ENCODE measurements at regions not wholly inside any gene's neighbourhood (a gene's known extent, or its start where the extent isn't known, plus 50 kb on each side); places are given as distances from the start of the nearest gene placed in this dataset.
A peak's percentile ranks its signal among the peaks of the same experiment; 100 is the strongest.

DNA sequence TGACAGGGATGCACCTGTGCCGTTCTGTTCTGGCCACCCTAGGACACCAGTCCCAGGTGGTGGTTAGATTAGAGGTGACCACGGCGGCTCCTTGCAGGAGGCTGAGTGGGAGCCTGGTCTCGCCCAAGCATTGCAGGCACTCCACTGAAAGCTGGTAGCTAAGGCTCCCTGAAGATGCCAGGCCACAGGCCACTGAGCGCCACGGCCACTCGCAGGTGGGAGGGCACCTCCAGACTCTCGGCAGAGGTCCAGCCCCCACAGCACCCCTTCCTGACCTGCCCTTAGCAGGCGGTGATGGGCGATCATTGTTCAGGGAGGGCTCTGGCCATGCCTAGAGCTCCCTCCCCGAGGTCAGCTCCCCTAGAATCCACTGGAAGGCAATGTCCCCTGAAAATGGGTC, 1270.2 kb downstream of the BRD1 start:
- no peak for DNase-seq (ENCODE audit: low spot score)

- no peak for DNase-seq (ENCODE audit: low spot score)
Observed at GRCh38 chr22:48556751-48557150, 1270.9 kb downstream of the BRD1 start.

DNA sequence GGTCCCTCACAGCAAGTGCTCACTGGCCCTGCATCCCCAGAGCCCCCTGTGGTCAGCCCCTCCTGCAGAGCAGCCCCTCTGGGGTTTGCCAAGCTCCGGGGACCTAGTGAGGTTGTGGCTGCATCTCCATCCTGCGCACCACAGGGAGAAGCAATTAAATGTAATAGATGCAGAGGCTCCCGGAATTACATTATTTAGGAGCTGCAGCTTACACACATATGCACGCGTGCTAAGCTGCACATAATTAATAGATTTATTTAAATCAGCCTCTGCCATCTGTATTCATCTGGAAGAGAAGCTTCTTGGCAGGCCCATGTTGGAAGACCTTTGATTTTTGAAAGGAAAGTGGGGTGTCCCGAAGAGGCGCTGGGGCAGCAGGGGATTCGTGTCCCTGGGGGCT, 1271.5 kb downstream of the BRD1 start:
- DNase-seq (ENCODE audit: low spot score) = no peak

DNA sequence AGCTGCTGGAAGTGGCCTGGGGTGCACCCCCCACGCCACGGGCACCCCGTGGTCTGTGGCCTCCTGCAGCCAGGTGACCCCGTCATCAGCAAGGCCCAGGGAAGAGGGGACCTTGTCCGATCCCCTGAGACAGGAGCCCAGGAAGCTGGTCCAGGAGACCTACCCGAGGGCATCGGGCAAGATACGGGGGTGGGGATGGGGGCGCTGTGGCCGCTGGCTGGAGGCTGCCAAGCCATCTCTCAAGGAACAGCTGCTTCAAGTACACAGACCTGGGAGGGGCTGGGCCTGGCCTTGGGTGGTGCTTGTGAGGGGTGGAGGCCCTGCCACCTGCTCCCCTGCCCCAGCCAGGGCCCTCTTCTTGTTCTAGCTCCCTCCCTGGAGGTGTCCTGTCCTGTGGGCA, 1272.1 kb downstream of the BRD1 start:
- no peak for DNase-seq (ENCODE audit: low spot score)

- DNase-seq (ENCODE audit: low spot score) = peak; percentile 74
Observed at GRCh38 chr22:48554893-48555572, 1272.6 kb downstream of the BRD1 start.

DNA sequence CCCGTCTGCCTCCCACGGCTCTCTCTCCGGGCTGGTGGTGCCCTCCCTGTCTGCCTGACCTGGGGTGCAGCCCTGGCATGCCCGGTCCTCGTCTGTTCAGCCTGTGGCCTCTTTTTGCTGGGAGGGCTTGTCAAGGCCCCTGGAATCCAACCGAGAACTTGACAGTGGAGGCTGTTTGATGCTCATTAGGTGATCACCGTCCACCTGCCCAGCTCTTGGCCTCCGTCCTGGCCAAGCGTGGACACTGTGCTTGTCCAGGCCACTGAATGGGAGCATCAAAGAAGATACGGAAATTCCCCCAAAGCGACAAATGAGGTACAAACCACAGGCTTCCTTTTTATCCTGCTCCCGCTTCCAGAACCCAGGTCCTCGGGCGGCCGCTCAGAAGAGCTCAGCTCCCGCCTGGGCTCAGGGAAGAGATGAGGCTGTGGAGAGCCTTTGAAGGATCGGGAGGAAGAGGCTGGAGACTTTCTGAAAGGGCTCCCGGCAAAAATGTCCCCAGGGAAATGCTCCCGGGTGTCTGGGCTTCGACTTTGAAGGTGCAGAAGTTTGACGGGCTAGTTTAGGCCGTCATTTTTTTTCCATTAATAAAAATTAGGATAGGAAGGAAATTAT, 1273.9 kb downstream of the BRD1 start:
- DNase-seq (ENCODE audit: low spot score) = no peak

DNA sequence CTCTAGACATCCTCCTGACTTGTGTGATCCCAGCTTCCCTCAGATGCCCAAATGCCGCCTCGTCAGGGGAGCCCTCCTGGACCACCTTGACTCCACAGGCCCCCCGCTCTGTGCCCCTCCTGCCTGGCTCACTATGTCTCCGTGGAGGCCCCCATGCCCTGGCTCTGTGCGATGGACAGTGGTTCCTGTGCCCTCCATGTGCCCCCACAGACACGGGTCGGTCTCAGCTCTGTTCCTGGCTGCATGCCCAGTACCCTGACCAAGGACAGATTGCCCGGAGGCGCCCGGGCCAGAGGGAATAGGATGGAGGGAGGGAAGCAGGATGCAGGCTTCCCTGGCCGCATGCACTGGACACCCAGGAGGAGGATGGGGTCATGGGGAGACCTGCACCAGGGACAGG, 1274.6 kb downstream of the BRD1 start:
- no peak for DNase-seq (ENCODE audit: low spot score)

DNA sequence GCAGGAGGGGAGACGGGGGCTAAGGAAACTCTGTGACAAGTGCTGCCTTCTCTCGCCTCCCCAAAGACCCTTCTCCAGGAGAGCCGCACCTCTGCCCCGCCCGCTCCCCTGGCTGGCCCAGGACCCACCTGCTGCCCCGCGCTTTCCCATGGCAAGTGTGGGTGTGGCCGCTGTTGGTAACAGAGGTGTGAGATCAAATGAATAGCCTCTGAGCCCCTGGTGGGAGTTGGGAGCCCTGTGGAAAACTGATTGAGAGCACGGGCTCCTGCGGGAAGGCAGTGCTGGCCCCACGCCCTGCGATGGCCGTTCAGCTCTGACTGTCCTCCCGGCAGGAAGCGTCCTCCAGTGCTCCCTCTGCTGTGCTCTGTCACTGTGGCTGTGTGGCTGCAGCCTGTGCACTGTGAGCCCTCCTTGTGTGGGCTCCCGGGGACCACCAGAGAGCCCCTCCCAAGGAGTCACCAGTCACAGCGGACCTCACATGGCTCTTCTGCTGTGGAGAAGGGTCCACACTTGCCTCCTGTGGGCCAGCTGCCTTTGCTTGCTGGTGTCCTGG, 1275.9 kb downstream of the BRD1 start:
- no peak for DNase-seq (ENCODE audit: low spot score)

- no peak for DNase-seq (ENCODE audit: low spot score)
Observed at GRCh38 chr22:48551061-48551460, 1276.6 kb downstream of the BRD1 start.

DNA sequence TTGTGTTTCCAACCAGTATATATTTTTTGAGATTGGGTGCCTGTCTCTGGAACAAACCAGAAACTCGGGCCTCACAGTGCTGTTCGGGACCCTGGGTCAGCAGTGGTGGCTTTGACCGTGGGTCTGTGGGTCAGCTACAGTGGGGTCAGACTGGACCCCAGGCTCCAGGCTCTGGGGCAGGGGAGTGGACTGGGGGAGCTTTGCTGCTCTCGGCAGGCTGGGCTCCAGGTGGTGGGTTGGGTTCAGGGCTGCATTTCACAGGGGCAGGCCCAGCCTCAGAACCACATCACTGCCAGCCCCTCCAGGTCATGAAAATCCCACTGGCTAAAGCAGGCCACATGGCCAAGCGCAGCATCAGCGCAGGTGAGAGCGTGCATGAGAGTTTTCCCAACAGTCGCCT, 1279.3 kb downstream of the BRD1 start:
- no peak for DNase-seq (ENCODE audit: low spot score)

- no peak for DNase-seq (ENCODE audit: low spot score)
Observed at GRCh38 chr22:48547971-48548370, 1279.7 kb downstream of the BRD1 start.

DNA sequence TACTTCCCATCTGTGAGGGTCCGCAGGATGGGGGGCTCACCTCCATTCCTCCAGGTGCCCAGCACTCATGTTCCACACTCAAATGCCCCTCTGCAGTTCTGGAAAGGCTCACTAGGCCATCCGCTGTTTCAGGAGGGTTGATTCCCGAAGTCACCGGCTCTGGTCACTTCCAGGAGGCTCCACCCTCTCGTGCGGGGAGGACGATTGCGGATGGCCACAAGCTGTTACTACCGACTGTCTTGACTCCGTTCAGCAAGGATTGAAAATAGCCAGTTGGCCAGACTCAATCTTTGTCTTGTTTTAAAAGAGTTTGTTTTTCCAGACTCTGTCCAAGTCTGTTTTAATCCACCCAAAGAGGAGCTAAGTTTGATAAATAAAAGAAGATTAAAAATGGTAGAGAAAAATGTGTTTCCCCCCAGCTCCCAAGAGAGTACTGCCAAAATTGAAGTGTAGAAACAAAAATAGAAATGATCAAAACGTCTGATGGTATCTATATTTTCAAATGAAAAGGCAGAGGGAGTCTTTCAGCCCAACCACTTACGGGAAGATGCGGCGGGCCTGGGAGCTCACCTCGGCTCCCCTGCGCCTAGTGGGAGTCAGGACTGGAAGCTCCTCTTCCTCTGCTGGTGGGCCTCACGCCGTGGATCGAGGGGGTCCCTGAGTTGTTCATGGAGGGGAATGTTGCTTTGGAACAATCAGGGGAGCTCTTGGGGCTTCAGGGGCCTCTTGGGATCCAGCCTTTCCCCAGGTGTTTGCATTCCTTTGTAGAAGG, 1280.8 kb downstream of the BRD1 start:
- no peak for DNase-seq (ENCODE audit: low spot score)

DNA sequence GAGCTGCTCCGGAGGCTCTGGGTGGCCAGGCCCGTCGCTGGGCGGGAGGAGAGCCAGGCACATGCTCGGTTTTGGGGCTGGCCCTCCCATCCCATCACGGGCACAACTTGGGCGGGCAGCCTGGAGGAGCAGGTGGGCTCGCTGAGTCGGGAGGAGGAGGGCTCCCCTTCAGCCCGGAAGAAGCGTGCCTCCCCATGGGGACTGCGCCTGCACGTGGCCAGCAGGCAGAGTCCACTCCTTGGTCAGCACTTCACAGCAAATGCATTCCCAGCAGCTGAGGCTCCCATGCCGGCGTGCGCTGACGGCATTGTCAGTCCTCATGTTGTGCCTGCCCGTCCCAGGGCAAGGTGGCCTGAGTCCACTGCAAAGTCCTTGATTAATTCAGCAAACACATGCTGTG, 1281.7 kb downstream of the BRD1 start:
- no peak for DNase-seq (ENCODE audit: low spot score)

GRCh38 chr22:48541401-48542098, 1286.1 kb downstream of the BRD1 start:
- no peak for DNase-seq (ENCODE audit: low spot score)

DNA sequence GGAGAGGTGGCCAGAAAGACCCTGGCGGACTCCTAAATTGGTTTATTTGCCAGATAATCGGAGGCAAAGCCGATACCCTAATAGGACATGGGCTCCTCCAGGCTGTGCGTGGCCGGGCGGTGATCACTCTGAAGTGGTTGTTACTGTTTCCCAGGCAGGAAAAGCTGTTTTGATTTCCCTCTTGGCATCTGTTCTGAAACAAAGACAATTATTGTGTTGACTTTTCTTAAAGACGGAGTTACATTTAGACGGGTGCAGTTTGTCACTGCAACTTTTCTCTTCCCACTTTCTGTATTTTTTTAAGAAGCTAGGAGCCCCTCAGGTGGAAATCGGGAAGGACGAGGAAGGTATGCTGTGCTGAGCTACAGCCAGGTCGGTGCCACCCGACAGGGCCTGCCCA, 1288.4 kb downstream of the BRD1 start:
- no peak for DNase-seq (ENCODE audit: low spot score)

DNA sequence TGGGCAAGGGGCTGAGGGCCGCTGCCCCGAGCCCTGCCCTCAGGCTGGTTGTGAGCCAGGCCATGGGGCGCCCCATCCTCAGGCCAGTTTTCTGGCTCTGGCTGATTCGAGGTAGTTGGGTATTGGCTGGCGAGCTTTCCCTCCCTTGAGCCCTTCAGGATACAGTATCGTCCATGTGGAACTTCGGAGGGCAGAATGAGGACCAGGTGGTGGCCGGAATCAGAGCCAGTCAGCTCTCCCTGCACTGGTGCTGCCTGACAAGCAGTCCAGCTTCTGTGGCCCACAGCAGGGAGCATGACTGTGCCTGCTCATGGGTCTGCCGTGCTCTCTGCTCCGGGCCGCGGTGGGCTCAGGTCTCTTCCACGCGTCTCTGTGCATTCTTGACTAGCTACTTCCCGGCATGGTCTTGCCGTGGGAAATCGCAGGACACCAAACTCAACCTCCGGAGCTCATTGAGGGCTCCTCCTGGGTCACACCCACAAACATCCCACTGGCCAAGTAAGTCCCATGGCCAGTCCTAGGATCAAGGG, 1289.3 kb downstream of the BRD1 start:
- no peak for DNase-seq (ENCODE audit: low spot score)

DNA sequence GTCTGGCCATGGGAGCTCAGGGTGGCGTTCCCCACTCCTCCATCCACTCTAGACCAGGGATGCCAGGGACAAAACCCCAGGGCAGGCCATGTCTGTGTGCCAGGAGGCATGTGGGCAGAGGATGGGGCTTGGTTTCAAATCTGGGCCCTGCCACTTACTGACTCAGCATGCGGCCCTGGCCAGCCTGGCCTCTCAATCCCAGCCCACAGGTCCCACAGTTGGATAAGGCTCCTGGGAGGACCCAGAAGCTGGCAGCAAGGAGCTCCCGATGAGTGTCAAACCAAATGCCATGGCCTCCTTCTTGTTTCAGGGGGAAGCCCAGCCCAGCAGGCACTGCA, 1290.4 kb downstream of the BRD1 start:
- DNase-seq (ENCODE audit: low spot score) = no peak

DNA sequence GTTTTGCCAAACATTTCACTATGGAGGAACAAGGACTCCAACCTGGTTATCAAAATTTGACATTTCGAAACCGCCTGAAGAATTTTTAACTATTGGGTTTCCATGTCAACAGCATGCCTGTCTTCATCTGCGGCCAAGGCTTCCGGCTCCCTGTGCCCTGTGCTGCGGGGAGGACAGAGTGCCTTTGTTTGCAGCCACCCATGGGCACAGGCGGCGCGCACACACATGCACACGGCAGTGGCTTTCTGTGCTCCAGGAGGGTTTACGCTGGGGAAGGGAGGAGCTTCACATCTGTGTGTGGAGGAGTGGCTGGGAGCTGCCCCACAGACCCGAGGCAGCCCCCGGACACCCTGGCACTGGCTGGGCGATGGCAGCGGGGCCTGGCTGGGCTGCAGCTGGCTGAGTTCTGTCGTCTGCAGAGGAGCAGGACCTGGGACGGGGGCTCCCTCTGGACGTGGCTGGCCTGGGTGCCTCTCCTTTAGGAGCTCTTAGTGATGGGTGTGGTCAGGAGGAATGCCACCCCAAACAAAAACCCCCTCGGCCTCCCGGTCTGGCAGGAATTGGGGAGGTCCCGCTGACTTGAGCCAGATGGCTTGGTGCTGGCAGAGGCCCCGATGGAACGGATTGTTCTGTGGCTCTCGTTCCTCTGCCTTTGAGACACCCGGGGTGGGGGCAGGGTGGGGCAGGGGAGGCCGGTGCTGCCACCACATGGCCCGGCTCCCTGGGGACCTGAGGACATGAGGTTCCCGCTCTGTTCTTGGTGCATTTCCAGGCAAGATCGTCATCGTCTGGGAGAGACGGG, 1290.9 kb downstream of the BRD1 start:
- DNase-seq (ENCODE audit: low spot score) = peak; percentile 75

- DNase-seq (ENCODE audit: low spot score) = no peak
Observed at GRCh38 chr22:48535868-48536540, 1291.7 kb downstream of the BRD1 start.

- peak; percentile 14 for DNase-seq (ENCODE audit: low spot score)
Observed at GRCh38 chr22:48534395-48534958, 1293.2 kb downstream of the BRD1 start.

DNA sequence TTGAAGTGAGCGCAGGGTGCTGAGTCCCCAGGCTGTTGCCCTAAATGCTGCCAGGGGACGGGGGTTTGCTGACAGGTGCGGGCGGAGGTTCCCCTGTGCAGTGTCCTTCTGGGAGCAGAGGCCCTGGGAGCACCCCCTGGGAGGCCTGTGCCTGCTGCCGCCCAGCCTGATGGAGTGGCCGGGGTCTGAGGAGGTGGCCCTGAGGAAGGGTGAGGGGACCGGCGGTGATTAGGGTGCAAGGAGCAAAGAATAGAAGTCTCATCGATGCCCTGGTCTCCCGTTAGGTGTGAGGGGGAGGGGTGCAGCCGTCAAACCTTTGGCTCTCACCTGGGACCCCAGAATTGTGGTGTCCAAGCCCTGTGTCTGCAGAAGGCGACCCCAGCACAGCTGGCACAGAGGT, 1294.7 kb downstream of the BRD1 start:
- no peak for DNase-seq (ENCODE audit: low spot score)

All from SW480 (cell line).